HepG2 (cell line): ENCODE measurements at regions not wholly inside any gene's neighbourhood (a gene's known extent, or its start where the extent isn't known, plus 50 kb on each side); places are given as distances from the start of the nearest gene placed in this dataset.

Experiments
- ATAC-seq: fragments of 200-7000 bp; cut with Tn5 transposase; 3 replicates; pipeline ENCODE4 v1.9.1; 2020; ENCODE audit warnings: mild to moderate bottlenecking, moderate library complexity
- BruUV-seq: library from RNA; stranded (reverse); fragments of 400-500 nt; replicated peaks from 2 replicates; lab custom pipeline; 2021; lab: Mats Ljungman, UMichigan
- CTCF ChIA-PET: fragments of 300-600 bp; formaldehyde crosslinking; extraction: SDS; loops from one replicate; lab custom pipeline; 2021; ENCODE audit warnings: low total read pairs, inconsistent platforms, low intra/inter-chr PET ratio; lab: Yijun Ruan, JAX
- POLR2A ChIA-PET: fragments of 350-600 bp; sonication (Branson Sonifier 250); formaldehyde crosslinking; loops from one replicate; lab custom pipeline; 2020; ENCODE audit warnings: antibody characterized with exemption, inconsistent platforms; lab: Yijun Ruan, JAX
- DNase-seq: peaks from one replicate; pipeline ENCODE4 v3.0.0-alpha.2; 2015; ENCODE audit warnings: low spot score
- FAIRE-seq: peaks from 3 replicates; lab custom pipeline; 2011; peaks lifted over from hg19 to GRCh38; lab: Jason Lieb, UNC
- H2AFZ ChIP-seq: one replicate; pipeline ENCODE4 v1.6.1; 2011; ENCODE audit warnings: low read length, inconsistent platforms
- H3K27ac ChIP-seq: fragments of 300-600 bp; 3 replicates; pipeline ENCODE4 v1.8.0; 2011; ENCODE audit warnings: mixed run types, mild to moderate bottlenecking, mixed read lengths, low read length, inconsistent platforms; ENCODE audit not compliant: insufficient read depth; ENCODE audit errors: extremely low read length
- H3K27me3 ChIP-seq, 2 experiments: fragments of 200-600 bp in 1 of 2; 2 replicates in 1 of 2; 3 replicates in 1 of 2; pipeline versions ENCODE4 v1.6.0 to v1.8.0; 2011; ENCODE audit warnings: low read length in 2 of 2, mild to moderate bottlenecking in 2 of 2, moderate library complexity in 2 of 2, inconsistent platforms in 1 of 2; ENCODE audit not compliant: insufficient read depth in 2 of 2, control insufficient read depth in 1 of 2
- H3K36me3 ChIP-seq, 2 experiments: fragments of 200-600 bp in 1 of 2; replicated peaks in 1 of 2; 2 replicates in 1 of 2; 3 replicates in 1 of 2; pipeline versions ENCODE4 v1.5.1 to v1.8.0; 2011; ENCODE audit warnings: low read length in 2 of 2, inconsistent platforms in 1 of 2; ENCODE audit not compliant: insufficient read depth in 2 of 2, control insufficient read depth in 1 of 2
- H3K4me1 ChIP-seq: 2 replicates; pipeline ENCODE4 v1.5.1; 2012; ENCODE audit warnings: low read length, inconsistent platforms; ENCODE audit not compliant: insufficient read depth
- H3K4me2 ChIP-seq: 2 replicates; pipeline ENCODE4 v1.6.0; 2011; ENCODE audit warnings: low read depth, low read length, inconsistent platforms
- H3K4me3 ChIP-seq, 3 experiments: fragments of 200-600 bp in 1 of 3; sonication (generic), shearing (Covaris generic) in 1 of 3; replicated peaks in 1 of 3; 2 replicates each; pipeline ENCODE4 v1.5.1; 2011 to 2016; ENCODE audit warnings: low read length in 3 of 3, inconsistent platforms in 2 of 3, low read depth in 2 of 3, mild to moderate bottlenecking in 2 of 3, control low read depth in 1 of 3, mixed read lengths in 1 of 3; ENCODE audit not compliant: insufficient read depth in 1 of 3
- H3K79me2 ChIP-seq: one replicate; pipeline ENCODE4 v1.6.1; 2011; ENCODE audit warnings: low read length, inconsistent platforms; ENCODE audit not compliant: insufficient read depth
- H3K9ac ChIP-seq: 2 replicates; pipeline ENCODE4 v1.6.0; 2011; ENCODE audit warnings: mild to moderate bottlenecking, low read depth, low read length, inconsistent platforms; ENCODE audit not compliant: insufficient read depth
- H3K9me3 ChIP-seq: 2 replicates; pipeline ENCODE4 v1.5.1; 2012; ENCODE audit warnings: mild to moderate bottlenecking, low read length
- H4K20me1 ChIP-seq: 2 replicates; pipeline ENCODE4 v1.6.0; 2011; ENCODE audit warnings: inconsistent platforms, mild to moderate bottlenecking, low read length, moderate library complexity; ENCODE audit not compliant: insufficient read depth
- BRD4 ChIP-seq: sonication (generic); formaldehyde crosslinking; IDR thresholded peaks from 2 replicates; pipeline ENCODE4 v1.4.0; 2020; ENCODE audit warnings: missing genetic modification reagents
- FOXA3 ChIP-seq: IDR thresholded peaks from 2 replicates; pipeline ENCODE4 v1.6.1; 2016; ENCODE audit warnings: missing genetic modification reagents, missing compliant biosample characterization
- HHEX ChIP-seq: IDR thresholded peaks from 2 replicates; pipeline ENCODE4 v1.6.1; 2016; ENCODE audit warnings: control low read depth
- HNF4G ChIP-seq, 2 experiments: sonication (generic) in 1 of 2; formaldehyde crosslinking in 1 of 2; IDR thresholded peaks; 2 replicates each; pipeline versions ENCODE4 v1.4.0 to v1.6.1; 2011 to 2020; ENCODE audit warnings: borderline replicate concordance in 2 of 2, low read depth in 2 of 2, mild to moderate bottlenecking in 2 of 2, low read length in 1 of 2, missing genetic modification reagents in 1 of 2, moderate library complexity in 1 of 2
- KMT2B ChIP-seq: IDR thresholded peaks from 2 replicates; pipeline ENCODE4 v1.6.1; 2016; ENCODE audit warnings: missing genetic modification reagents, missing compliant biosample characterization
- MTF2 ChIP-seq: sonication (generic); formaldehyde crosslinking; IDR thresholded peaks from 2 replicates; pipeline ENCODE4 v1.5.0; 2020; ENCODE audit warnings: missing genetic modification reagents, borderline replicate concordance
- RELA ChIP-seq: sonication (generic); formaldehyde crosslinking; IDR thresholded peaks from 2 replicates; pipeline ENCODE4 v1.4.0; 2020; ENCODE audit warnings: missing genetic modification reagents
- SIX4 ChIP-seq: sonication (generic); formaldehyde crosslinking; IDR thresholded peaks from 2 replicates; pipeline ENCODE4 v1.4.0; 2020; ENCODE audit warnings: missing genetic modification reagents
- SMYD3 ChIP-seq: sonication (generic); formaldehyde crosslinking; IDR thresholded peaks from 2 replicates; pipeline ENCODE4 v1.8.1; 2023; ENCODE audit warnings: mild to moderate bottlenecking, missing genetic modification reagents
- ZNF12 ChIP-seq: sonication (generic); formaldehyde crosslinking; IDR thresholded peaks from 2 replicates; pipeline ENCODE4 v1.5.0; 2020; ENCODE audit warnings: missing genetic modification reagents
- ZNF589 ChIP-seq: sonication (generic); formaldehyde crosslinking; conservative IDR thresholded peaks from 2 replicates; pipeline ENCODE4 v1.8.0; 2022; ENCODE audit warnings: mild to moderate bottlenecking, moderate library complexity, missing genetic modification reagents
- WGBS: methylation state at CpG from one replicate; pipeline ENCODE4 v1.1.6; 2017; ENCODE audit warnings: low lambda C conversion rate; 5-methylcytosine and 5-hydroxymethylcytosine counted together
- in situ Hi-C: cut with HindIII; loops from 2 replicates; pipeline ENCODE4 v1.10.0; 2017; ENCODE audit warnings: low pct_unique_long_range_greater_than_20kb; ENCODE audit not compliant: extremely low pct_ligation_motif_present
- intact Hi-C: fragments of 100-400 bp; cut with micrococcal nuclease; formaldehyde crosslinking; loops from one replicate; pipeline ENCODE4 v1.10.0; 2022; ENCODE audit not compliant: unreplicated experiment
- TF ChIP-seq, protein P1 (sequence below): sonication (generic); formaldehyde crosslinking; IDR thresholded peaks from 2 replicates; pipeline ENCODE4 v1.4.0; 2020; ENCODE audit warnings: missing genetic modification reagents
- TF ChIP-seq, protein P2 (sequence below): sonication (generic); formaldehyde crosslinking; IDR thresholded peaks from 2 replicates; pipeline ENCODE4 v1.8.1; 2023; ENCODE audit warnings: mild to moderate bottlenecking, moderate library complexity, missing genetic modification reagents
- TF ChIP-seq, protein P3 (sequence below): sonication (generic); formaldehyde crosslinking; IDR thresholded peaks from 2 replicates; pipeline ENCODE4 v1.5.0; 2020; ENCODE audit warnings: missing genetic modification reagents
- TF ChIP-seq, protein P4 (sequence below): sonication (generic); formaldehyde crosslinking; IDR thresholded peaks from 2 replicates; pipeline ENCODE4 v1.4.0; 2020; ENCODE audit warnings: missing genetic modification reagents

DNA sequence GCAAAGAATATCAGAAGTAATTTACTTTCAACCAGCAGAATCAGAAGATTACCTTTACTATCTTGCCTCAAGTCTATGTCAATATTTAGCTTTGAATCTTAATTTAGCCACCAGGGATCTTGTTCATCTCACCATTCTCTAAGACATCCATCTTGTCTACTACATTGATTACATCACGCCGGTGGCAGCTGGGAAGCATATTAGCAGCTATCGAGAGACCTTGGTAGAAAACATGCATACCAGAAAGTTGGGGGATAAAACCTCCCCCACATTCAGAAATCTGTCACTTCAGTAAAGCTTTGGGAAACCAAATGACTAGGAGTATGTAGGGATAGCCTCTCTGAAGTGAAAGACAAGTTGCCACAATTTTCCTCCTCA lies 703.8 kb upstream of the FSHR start (continued):
- TF ChIP-seq MTF2 (CRISPR knock-in tag) (no peak), SMYD3 (CRISPR knock-in tag) (no peak), ZNF12 (CRISPR knock-in tag) (no peak), ZNF589 (CRISPR knock-in tag) (no peak), SIX4 (CRISPR knock-in tag) (no peak)
- TF ChIP-seq, protein P1, sequence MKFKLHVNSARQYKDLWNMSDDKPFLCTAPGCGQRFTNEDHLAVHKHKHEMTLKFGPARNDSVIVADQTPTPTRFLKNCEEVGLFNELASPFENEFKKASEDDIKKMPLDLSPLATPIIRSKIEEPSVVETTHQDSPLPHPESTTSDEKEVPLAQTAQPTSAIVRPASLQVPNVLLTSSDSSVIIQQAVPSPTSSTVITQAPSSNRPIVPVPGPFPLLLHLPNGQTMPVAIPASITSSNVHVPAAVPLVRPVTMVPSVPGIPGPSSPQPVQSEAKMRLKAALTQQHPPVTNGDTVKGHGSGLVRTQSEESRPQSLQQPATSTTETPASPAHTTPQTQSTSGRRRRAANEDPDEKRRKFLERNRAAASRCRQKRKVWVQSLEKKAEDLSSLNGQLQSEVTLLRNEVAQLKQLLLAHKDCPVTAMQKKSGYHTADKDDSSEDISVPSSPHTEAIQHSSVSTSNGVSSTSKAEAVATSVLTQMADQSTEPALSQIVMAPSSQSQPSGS (CRISPR knock-in tag): no peak
- TF ChIP-seq, protein P2, sequence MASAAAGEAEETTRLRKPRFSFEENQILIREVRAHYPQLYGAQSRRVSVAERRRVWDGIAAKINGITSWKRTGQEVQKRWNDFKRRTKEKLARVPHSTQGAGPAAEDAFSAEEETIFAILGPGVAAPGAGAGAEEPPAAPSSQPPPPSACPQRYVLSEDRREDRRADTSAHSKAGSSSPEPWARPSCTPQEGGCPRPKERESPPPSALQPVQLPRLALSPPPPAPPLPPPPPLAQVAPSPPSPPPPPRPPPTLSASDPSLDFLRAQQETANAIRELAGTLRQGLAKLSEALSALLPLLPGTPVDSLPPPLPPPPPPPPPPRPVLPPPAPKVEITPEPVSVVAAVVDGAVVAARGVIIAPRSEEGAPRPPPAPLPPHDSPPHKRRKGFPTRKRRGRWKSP (CRISPR knock-in tag): no peak
- TF ChIP-seq, all 625 proteins: peak for 0

DNA sequence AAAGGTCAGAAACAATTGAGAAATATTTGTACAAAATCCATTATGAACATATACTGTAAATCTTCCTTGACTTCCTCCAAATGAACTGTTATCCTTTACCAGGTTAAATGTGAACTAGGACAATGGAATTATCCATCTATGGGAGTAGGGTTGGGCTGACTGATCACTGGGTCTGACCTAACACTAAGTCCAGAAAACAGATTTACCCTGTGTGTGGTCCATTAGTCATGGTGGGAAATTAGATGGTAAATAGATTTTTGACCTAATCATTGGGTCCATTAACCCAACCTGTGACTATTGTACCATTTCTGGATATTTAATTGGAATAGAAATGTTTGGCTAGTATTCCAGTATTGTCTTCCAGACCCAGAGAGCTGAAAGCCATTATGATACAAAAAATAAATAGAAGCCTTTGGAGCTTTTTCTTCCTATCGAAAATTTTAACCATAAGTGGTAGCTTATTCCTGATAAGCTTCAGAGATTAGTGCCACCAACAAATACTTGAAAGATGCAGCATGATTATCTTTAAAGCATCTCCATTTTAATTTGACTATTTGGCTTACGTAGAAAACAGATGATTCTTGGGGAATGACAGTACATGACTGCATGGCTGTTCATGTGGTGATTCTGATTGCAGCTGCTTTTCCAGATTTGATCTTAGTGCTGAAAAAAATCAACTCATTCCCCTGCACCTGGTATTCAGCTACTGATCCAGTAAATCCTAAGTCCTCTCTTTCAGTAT lies 703.2 kb upstream of the FSHR start:
- TF ChIP-seq, protein P3, sequence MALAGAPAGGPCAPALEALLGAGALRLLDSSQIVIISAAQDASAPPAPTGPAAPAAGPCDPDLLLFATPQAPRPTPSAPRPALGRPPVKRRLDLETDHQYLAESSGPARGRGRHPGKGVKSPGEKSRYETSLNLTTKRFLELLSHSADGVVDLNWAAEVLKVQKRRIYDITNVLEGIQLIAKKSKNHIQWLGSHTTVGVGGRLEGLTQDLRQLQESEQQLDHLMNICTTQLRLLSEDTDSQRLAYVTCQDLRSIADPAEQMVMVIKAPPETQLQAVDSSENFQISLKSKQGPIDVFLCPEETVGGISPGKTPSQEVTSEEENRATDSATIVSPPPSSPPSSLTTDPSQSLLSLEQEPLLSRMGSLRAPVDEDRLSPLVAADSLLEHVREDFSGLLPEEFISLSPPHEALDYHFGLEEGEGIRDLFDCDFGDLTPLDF: no peak
- TF ChIP-seq KMT2B (CRISPR knock-in tag) (no peak), RELA (CRISPR knock-in tag) (no peak), FOXA3 (CRISPR knock-in tag) (no peak), HHEX (CRISPR knock-in tag) (no peak), BRD4 (CRISPR knock-in tag) (no peak), HNF4G (IDR thresholded peaks at IDR 0.05; ENCODE audit: borderline replicate concordance, low read depth, low read length) (no peak), HNF4G (CRISPR knock-in tag; IDR thresholded peaks at IDR 0.05; ENCODE audit: borderline replicate concordance, low read depth) (no peak)
- TF ChIP-seq, protein P4, sequence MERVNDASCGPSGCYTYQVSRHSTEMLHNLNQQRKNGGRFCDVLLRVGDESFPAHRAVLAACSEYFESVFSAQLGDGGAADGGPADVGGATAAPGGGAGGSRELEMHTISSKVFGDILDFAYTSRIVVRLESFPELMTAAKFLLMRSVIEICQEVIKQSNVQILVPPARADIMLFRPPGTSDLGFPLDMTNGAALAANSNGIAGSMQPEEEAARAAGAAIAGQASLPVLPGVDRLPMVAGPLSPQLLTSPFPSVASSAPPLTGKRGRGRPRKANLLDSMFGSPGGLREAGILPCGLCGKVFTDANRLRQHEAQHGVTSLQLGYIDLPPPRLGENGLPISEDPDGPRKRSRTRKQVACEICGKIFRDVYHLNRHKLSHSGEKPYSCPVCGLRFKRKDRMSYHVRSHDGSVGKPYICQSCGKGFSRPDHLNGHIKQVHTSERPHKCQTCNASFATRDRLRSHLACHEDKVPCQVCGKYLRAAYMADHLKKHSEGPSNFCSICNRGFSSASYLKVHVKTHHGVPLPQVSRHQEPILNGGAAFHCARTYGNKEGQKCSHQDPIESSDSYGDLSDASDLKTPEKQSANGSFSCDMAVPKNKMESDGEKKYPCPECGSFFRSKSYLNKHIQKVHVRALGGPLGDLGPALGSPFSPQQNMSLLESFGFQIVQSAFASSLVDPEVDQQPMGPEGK: no peak
- no peaks in the 10 kb centered on the region for H3K36me3 ChIP-seq
- no peaks in the 10 kb centered on the region for H3K27me3 ChIP-seq
- 13% methylated on average over 2 of the region's 2 CpGs for WGBS
- FAIRE-seq (no peak), DNase-seq (no peak), ATAC-seq (no peak)
- ChIA-PET CTCF (no interaction called here), POLR2A (no interaction called here)
- no peak overlapping the region for H3K9ac ChIP-seq
- no peaks in the 10 kb centered on the region for H3K9me3 ChIP-seq
- no peak overlapping the region for H3K4me2 ChIP-seq
- H3K27ac ChIP-seq: no peak overlapping the region
- H3K4me3 ChIP-seq: no peak overlapping the region
- no peaks in the 10 kb centered on the region for H3K4me1 ChIP-seq
- intact Hi-C loops (no loop called here), in situ Hi-C loops (no loop called here)
- H2AFZ ChIP-seq: no peak overlapping the region
- no peaks in the 10 kb centered on the region for H4K20me1 ChIP-seq
- BruUV-seq: no TSS peak
- no peaks in the 10 kb centered on the region for H3K79me2 ChIP-seq
